HG03175 (cell line): ENCODE measurements at regions not wholly inside any gene's neighbourhood (a gene's known extent, or its start where the extent isn't known, plus 50 kb on each side); places are given as distances from the start of the nearest gene placed in this dataset.

Source experiments
- ATAC-seq: cut with Tn5 transposase; IDR thresholded peaks from one replicate; pipeline ENCODE4 v1.9.1; 2021; ENCODE audit warnings: mild to moderate bottlenecking, moderate library complexity; ENCODE audit not compliant: unreplicated experiment

DNA sequence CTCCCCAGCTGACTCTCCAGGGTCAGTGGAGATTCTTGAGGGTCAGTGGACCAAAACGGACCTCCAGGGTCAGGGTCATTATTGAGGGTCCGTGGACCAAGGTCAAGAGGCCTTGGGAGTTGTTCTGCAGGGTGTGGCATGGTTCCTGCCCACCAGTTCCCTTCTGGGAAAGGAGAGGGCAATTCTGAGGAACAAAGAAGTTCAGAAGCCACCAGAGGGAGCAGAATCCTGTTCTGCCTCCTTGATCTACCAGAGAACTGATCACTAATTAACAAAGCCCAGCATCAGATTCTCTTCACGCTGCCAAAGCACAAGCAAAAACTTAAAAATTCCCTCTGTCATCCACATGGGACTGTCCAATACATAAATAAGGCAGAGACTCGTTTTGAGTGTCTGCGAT lies 263.4 kb downstream of the DHX35 start:
- ATAC-seq, result no peak

DNA sequence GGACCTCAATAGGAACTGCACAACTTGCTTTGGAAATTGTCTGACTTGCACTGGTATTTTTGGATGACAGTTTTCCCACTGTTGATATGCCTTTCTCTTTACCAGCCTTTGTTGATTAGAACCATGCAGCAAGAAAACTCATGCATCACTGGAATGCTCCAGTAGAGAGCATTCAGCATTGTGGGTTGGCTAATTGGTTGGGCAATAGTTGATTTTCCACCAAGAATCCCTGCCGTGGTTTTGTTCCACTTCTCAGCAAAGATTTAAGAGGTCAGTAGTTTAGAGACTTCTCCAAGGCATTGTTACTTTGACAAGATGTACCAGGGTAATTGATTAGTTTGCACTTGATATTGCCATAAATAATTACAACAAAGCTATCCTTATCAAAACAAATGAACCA lies 260.0 kb downstream of the DHX35 start:
- no peak for ATAC-seq

DNA sequence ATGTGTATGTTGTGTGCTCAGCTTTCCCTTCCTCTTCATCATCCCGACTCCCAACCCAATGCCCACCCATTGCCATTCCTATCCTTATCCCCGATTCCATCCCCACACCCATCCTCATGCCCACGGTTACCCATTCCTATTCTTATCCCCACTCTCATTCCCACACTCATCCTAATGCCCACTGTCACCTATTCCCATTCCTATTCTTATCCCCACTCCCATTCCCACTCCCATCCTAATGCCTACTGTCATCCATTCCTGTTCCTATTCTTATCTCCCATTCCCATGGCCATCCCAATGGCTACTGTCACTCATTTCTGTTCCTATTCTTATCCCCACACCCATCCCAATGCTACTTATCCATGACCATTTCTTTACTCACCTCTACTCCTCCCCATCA lies 254.1 kb downstream of the DHX35 start:
- no peak for ATAC-seq

DNA sequence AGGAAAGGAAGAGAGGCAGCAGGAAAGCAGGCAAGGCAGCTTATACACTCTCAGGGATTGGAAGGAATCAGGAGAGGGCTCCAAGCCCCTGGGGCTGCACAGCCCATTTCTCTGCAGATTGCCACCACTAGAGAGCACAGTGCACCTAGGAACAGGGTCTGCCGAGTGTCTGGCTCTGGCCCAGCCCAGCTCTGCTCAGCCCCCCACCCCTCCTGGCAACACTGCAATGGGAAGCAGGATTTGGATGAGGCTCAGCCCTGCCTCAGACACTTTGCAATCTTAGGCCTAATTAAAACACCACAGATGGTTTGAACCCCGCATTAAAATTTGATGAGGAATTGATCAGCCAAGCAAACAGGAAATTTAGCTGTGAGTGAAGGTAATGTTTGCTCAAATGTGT lies 252.7 kb downstream of the DHX35 start:
- ATAC-seq, result no peak

DNA sequence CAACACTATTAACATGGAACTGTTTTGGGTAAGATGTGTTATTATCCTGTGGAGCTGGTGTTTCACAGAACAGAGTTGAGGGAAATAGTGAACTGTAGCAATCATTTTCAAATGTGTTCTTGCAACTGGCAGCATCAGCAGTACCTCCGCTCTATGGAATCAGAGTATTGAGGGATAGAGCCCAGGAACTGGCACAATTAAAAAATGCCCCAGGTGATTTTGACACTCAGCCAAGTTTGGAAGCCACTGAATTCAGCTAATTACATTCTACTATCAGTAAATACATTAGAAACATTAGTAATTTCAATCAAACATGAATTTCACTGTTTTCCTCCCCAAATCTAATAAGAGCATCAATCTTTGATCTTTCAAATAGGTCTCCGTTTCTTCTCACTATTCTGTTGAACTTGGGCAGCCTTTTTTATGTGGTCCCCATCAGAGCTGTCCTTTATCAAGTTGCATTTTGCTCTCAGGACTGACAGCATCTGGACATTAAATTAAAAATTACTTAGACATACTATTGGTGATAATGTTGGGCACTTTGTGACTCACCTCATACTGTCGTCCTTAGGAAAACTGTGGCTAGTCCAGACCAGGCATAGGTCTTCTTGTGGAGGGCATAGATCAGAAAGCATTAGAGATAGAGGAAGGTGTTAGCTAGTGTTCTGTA lies 251.5 kb downstream of the DHX35 start:
- no peak for ATAC-seq

DNA sequence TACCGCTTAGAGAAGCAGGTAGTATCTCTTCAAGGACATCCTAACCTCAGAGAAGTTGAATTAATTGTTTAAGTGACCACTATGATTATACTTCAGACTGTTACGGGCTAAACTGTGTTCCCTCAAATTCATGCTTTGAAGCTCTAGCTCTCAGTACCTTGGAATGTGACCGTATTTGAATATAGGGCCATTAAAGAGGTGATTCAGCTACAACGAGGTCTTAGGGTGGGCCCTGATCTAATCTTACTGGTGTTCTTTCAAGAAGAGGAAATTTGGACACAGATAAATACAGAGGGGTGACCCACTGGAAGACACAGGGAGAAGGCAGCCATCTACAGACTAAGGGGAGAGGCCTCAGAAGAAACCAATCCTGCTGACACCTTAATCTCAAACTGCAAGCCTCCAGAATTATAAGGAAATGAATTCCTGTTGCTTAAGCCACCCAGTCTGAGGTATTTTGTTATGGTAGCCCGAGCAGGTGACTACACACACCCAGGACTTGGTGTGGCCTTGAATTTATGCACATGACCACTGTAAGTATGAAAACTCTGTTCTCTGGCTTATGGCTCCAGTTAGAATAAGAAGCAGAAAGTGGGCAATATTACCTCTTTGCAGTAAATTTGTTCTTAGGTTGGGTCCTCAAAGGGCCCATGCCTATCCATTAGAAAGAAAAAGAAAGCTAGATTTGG lies 249.1 kb downstream of the DHX35 start:
- no peak for ATAC-seq

DNA sequence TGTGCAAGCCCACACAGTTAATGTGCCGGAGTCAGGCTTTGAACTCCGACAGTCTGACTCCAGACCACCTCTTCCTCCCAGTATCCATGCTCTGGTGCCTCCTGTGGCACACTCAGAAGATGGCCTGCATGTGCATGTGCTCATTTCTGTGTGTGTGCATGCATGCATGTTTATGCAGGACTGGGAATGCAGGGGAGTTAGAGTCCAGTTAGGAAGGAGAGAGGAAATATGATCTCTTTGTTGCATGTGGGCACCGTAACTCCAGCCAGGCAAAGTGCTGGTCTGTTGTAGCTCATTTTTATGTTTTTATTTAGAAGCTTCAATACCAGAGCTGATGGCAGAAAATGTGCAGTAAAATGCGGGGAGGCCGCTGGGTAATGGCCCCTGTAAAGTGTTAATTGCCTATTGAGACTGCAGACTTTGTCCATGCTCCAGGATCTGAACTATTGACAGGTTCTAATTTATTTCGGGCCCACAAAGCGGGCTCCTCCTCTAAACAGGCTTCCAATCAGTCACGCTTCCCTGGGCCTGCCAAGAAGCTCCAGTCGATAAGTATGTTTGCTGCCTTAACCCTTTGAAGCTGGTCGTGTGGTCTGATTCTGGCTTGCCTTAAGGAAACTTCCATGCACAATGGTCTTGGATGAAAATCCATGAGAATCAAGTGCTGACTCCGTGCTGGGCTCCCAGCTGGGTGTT lies 248.3 kb downstream of the DHX35 start:
- ATAC-seq, result no peak

DNA sequence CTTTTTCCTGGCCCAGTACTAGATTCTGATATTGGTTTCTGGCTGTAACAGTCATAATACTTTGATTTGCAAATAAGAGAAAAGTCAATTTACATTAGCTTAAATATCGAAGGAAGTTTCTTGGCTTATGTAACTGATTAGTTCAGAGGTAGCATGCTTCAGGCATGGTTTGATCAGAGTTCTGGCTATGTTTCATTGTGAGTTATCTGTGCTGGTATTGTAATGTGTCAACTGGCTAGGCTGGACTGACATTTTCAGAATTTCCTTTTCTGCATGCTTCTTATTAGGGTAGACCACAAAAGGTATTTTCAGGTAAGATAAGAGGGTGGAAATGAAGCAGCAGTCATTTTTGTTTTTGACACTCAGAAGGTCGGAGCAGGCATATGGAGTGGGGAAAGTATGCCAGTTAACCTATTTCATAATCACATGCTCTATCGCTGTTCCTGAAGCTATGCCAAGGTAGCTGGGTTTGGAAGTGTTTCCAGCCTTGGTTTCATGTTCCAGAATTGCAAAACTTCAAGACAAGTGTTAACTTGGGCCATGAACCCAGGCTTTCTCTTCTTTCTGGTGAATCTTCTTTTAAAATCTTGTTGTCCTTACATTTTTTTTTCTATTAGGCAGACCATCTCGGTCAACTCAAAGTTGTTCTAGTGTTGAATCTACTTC lies 244.9 kb downstream of the DHX35 start:
- no peak for ATAC-seq

DNA sequence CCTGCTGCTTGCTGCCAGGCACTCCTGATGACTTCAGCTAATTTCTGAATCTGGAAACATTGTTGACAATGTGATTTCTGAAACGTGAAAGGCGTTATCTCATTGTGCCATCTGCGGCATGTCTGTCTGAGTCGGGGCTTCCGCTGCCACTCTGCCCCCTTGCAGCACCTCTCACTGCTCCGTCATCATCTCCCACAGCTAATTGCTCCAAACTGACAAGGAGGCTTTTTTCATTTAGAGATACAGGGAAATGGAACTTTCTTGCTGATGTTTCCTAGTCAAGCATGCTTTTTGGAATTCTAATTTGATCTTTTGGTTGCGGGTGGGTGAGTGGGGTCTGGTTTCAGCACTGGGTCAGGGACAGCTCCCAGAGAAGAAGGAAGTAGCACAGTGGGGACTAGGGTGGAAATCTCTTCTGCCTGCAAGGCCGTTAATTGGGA lies 233.5 kb downstream of the DHX35 start:
- ATAC-seq, result no peak

DNA sequence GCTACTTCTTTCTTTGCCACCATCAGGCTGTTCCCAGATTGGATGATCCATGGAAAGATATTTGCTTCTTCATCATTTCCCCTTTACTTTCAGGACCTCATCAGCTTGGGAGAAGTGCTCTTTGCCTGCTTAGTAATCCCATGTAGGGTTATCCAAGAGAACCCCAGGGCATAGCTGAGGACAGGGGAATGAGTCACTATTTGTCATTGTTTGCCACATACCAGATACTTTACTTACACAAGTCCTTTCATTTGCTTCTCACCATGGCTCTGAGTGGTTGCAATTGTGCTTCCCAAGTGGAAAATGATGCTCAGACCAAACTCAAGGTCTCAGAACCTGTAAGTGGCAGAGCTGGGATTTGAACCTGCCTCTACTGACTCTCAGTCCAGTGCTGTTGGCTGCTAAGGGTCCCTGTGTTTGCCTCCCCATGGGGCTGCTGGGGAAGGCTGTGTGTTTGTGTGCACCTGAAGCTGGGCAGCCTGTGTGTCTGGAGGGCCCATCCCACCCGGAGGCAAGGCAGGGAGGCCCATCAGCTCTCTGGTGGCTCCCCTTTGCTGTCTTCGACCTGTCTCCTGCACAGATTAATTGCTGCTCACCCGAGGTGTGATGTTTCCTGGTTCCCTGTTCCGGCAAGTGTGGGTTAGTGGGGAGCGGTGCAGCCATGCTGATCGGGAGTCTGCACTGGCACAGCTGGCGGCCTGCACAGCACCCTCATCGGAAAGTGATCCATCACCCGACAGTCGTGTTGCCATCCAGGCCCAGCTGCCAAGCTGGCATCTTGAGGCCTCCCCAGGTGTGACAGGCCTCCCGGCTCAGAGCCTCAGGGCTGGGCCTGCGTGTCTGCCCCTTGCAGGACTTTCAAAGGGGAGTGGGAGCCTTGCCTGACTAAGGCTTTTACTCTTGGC lies 228.8 kb downstream of the DHX35 start:
- ATAC-seq, result no peak

DNA sequence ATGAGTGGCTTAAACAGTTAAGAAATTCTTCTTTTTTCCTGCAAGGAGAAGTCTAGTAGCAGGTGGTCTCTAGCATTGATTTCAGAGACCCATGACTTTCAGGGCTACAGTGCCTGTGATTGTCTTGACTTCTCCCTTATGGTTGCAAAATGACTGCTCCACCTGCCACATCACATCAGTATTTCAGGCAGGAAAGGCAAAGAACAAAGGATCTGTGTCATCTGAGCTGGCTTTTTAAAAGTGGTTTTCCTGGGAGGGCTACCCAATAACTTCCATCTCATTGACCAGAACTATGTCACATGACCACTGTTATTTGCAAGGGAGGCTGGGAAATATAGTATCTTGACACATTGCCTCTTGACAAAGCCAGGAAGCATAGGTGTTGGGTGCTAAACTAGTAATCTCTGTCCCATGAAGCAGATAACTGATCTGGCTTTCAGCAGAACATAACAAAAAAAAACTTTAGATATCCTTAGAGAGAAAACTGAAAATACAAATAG lies 226.2 kb downstream of the DHX35 start:
- ATAC-seq, result no peak

DNA sequence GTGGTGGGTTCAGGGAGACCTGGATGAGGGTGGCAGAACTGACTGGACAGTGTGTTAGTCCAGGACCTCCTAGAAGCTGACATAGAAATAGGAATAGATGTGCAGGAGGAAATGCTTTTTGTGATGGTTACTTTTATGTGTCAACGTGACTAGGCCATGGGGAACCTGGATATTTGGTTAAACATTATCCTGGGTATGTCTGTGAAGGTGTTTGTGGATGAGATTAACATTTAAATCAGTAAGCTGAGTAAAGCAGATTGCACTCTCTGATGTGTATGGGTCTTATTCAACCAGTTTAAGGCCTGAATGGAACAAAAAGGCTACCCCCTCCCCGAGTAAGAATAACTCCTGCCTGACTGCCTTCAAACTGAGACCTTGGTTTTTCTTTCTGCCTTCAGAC lies 219.3 kb downstream of the DHX35 start:
- no peak for ATAC-seq

DNA sequence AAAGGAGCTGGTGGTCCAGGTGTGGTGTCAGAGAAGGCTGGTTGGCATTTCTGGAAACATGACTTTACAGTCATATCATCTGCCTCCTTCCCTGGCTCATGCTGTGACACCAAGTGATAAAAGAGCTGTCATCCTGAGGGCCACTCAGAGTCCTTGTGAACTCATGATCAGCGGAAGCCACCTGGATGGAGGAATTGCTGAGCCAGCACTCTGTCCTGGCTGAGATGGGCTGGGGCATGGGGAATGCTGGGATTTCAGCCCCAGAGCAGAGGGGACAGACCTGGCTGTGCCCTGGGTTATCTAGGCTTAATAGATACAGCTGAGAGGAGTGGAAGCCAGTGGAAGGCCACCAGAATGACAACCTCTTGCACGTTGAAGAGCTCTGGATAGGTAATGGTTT lies 214.3 kb downstream of the DHX35 start:
- no peak for ATAC-seq

DNA sequence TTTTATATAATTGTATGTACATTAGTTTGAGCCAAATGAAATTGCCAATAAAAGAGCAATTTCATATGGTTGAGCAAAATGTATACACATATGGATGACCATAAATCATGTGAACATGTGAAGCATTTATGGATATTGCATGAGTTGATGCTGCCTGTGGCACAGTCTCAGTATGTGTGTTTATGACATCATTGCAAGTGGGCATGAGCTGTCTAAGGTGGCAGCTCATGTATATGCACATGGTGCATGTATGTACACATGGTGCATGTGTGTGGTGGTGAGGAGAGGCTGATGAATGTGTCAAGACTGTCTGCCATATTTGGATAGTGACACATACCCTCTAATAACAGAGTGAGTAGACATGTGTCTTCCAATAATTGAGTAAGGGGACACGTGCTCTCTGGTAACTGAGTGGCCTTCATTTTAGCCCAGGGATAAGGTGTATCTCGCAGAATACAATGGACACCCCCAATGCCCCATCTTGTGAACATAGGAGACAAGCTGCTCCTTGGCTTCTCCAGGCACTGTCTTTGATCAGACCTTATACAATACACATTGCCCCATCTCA lies 208.8 kb downstream of the DHX35 start:
- ATAC-seq, result no peak

DNA sequence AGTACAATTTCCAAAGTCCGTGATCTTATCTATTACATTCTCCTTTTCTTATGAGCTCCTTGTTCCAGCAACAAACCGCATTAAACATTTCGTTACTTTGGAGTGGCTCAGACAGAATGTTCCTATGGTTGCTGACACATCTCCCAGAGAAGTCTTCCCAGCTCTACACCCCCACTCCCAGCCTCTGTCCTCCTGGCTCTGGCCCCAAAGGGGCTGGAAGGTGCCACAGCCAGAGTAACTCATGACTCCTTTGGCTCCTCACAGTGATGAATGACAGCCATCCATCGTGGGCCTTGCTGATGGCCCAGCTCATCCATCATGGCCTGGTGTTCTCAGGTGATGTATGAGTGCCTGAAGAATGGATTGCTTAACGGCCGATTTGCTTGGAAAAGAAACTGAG lies 203.0 kb downstream of the DHX35 start:
- no peak for ATAC-seq

DNA sequence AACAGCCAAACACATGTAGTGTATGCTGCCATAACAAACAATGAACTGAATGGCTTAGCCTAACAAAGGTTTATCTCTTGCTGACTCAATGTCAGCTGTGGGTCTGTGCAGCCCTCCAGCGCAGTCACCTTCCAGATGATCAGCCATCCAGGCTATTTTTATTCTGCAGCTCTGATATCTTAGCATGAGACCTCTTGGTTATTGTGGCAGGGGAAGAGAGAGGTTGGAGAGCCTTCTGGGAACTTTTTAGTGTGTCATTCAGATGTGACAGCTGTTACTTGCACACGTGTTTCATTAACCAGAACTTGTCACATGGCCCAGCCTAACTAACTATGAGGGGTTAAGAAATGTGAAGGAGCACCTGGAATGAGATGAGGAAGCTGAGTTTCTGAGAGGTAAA lies 202.5 kb downstream of the DHX35 start:
- no peak for ATAC-seq

DNA sequence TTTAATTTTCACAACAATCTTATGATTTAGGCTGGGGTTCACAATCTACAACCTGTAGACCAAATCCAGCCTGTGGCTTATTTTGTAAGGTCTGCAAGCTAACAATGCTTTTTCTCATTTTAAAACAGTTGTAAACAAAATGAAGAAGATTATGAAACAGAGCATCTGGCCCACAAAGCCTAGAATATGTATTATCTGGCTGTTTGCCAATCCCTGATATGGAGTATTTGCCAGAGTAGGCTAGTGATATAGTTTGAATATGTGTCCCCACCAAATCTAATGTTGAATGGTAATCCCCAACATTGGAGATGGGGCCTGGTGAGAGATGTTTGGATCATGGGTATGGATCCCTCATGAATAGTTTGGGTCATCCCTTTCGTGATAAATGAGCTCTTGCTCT lies 201.8 kb downstream of the DHX35 start:
- no peak for ATAC-seq

DNA sequence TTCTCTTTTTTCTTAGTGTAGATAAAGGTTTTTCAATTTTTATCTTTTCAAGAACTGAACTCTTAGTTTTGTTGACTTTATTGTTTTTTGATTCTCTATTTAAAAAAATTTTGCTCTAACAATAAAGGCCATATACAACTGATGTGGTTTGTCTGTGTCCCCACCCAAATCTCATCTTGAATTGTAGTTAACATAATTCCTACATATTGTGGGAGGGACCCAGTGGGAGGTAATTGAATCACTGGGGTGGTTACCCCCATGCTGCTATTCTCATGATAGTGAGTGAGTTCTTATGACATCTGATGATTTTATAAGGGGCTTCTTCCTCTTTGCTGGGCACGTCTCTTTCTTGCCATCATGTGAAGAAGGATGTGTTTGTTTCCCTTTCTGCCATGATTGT lies 199.8 kb downstream of the DHX35 start:
- no peak for ATAC-seq

DNA sequence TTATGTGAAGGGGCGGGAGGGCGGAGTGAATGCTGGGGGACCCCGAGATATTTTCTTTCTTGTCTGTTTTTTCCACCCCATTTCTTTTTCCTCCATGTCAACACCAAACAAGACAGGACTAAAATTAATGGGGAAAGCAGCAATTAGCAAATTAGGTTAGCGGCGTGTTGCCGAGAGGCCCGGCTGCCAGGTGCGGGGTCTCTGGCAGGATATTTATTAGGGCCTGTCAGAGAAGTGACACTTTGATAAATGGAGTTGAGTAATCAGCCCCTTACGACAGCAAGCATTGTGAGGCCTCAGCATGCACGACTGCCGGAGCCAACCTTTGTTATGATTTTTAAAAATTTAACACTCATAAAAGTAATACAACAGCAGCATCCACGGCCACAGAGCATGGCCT lies 193.8 kb downstream of the DHX35 start:
- ATAC-seq, result no peak

DNA sequence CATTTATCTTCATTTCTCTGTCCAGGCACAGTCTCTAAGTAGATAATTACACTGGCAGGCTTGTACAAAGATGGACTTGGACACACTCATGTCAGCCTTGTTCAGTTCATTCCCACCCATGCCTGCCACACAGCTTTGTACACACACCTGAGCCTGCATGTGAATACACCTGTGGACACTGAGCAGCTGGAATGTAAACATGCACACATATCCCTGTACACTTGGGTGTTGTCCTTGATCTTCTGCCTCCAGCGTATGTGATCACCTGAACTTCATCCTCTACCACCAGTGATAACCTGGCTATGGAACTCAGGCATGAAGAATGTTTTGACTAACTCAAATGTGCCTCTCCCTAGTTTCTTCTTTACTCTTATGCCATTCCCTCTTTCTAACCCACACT lies 190.6 kb downstream of the DHX35 start:
- no peak for ATAC-seq
